OCI-LY3 (cell line): ENCODE measurements at regions not wholly inside any gene's neighbourhood (a gene's known extent, or its start where the extent isn't known, plus 50 kb on each side); places are given as distances from the start of the nearest gene placed in this dataset.

Experiments
- H2AFZ ChIP-seq: fragments of 200-600, 300-600 bp; shearing (Covaris generic); 2 replicates; pipeline ENCODE4 v1.6.0; 2014; ENCODE audit warnings: antibody characterized with exemption, low read depth, low read length
- H3K27ac ChIP-seq: fragments of 200-600, 300-600 bp; sonication (generic); 2 replicates; pipeline ENCODE4 v1.5.1; 2014; ENCODE audit warnings: mild to moderate bottlenecking, low read length, moderate library complexity, mixed read lengths
- H3K27me3 ChIP-seq: fragments of 200-600, 300-600 bp; sonication (generic); 2 replicates; pipeline ENCODE4 v1.6.1; 2014; ENCODE audit warnings: low read depth, low read length, mixed read lengths
- H3K36me3 ChIP-seq: fragments of 200-600, 300-600 bp; sonication (generic); replicated peaks from 2 replicates; pipeline ENCODE3; 2014; ENCODE audit warnings: low read depth, low read length, mixed read lengths
- H3K4me1 ChIP-seq: fragments of 300-600, 200-600 bp; sonication (generic); 2 replicates; pipeline ENCODE4 v1.6.1; 2014; ENCODE audit warnings: low read length, mixed read lengths
- H3K4me2 ChIP-seq: fragments of 200-600, 300-600 bp; sonication (generic); 2 replicates; pipeline ENCODE4 v1.6.1; 2014; ENCODE audit warnings: low read length, mixed read lengths
- H3K4me3 ChIP-seq: fragments of 300-600, 200-600 bp; sonication (generic); 2 replicates; pipeline ENCODE4 v1.5.1; 2014; ENCODE audit warnings: antibody characterized with exemption, mild to moderate bottlenecking, low read length, moderate library complexity
- H3K79me2 ChIP-seq: fragments of 300-600, 200-600 bp; shearing (Covaris generic); 2 replicates; pipeline ENCODE4 v1.6.1; 2014; ENCODE audit warnings: mild to moderate bottlenecking, low read length, mixed read lengths
- H3K9ac ChIP-seq: fragments of 300-600, 200-600 bp; shearing (Covaris generic); 2 replicates; pipeline ENCODE4 v1.6.0; 2014; ENCODE audit warnings: mild to moderate bottlenecking, low read length, moderate library complexity
- H3K9me3 ChIP-seq: fragments of 200-600, 300-600 bp; shearing (Covaris generic); 2 replicates; pipeline ENCODE4 v1.6.1; 2014; ENCODE audit warnings: low read length, mixed read lengths; ENCODE audit not compliant: insufficient read depth
- H4K20me1 ChIP-seq: fragments of 200-600, 300-600 bp; sonication (generic); 2 replicates; pipeline ENCODE4 v1.6.1; 2016; ENCODE audit warnings: low read length, mixed read lengths; ENCODE audit not compliant: insufficient read depth
- EZH2phosphoT487 ChIP-seq: fragments of 200-600 bp; shearing (Covaris generic); IDR thresholded peaks from 2 replicates; pipeline ENCODE4 v1.6.1; 2018; ENCODE audit warnings: antibody characterized with exemption, mixed run types, low read depth
- TF ChIP-seq, protein P1 (sequence below): fragments of 200-600, 300-600 bp; sonication (generic); IDR thresholded peaks from 2 replicates; pipeline ENCODE4 v1.5.1; 2014; ENCODE audit warnings: antibody characterized with exemption, low read length, low read depth

DNA sequence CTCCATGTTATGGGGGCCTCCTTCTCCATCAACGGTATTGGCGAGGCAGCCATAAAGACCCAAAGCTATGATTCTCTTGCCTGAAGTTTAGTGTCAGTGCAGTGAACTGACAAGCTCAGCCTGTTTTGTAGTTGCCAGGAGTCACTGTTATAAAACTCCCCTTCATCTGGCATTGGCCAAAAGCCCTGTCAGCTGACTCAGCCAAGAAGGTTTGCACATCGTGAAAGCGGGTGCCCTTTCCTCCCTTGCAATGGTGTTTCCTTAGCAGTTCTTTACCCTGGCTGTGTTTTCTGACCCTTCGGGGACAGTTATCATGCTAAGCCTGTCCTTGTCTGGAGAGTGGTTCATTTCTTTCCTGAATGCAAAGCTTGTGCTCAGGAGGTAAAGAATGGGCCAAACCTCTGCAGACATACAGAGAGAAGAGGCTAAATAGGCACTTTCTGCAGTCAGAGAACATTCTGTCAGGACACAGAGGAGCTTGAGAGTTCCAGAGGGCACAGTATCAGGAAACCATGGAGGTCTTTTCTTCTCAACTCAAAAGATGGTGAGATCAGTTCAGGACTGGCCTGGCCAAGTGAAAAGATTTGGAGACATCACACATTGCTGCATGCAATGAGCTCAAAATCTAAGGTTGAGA is 414.2 kb downstream of the ZNF521 start:
- H3K36me3 ChIP-seq: no peaks in the 10 kb centered on the region
- H3K27ac ChIP-seq: no peak overlapping the region

DNA sequence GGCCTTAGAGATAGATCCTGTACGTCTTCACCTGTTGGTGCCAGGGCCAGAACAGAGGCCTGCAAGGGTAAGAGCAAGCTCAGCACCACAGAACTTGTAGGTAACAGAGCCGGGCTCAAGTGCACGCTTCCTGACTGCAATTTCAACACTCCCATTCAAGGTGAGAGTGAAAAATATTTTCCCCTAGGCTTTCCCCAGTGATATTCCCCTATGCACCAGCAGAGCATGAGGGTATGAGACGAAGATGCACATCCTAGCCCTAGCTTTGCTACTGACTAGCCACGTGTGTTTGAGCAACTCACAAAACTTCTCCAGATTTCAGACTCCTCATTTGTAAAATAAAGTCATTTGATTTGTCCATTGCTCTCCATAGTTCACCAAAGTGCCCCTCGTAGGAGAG is 411.6 kb downstream of the ZNF521 start:
- Histone ChIP-seq H4K20me1 (no peaks in the 10 kb centered on the region), H2AFZ (no peak overlapping the region), H3K4me3 (no peak overlapping the region), H3K27ac (no peak overlapping the region), H3K36me3 (no peaks in the 10 kb centered on the region), H3K9ac (no peak overlapping the region), H3K79me2 (no peaks in the 10 kb centered on the region), H3K9me3 (no peaks in the 10 kb centered on the region), H3K27me3 (no peaks in the 10 kb centered on the region), H3K4me2 (no peak overlapping the region), H3K4me1 (no peaks in the 10 kb centered on the region)
- TF ChIP-seq EZH2phosphoT487: no peak
- TF ChIP-seq, protein P1, sequence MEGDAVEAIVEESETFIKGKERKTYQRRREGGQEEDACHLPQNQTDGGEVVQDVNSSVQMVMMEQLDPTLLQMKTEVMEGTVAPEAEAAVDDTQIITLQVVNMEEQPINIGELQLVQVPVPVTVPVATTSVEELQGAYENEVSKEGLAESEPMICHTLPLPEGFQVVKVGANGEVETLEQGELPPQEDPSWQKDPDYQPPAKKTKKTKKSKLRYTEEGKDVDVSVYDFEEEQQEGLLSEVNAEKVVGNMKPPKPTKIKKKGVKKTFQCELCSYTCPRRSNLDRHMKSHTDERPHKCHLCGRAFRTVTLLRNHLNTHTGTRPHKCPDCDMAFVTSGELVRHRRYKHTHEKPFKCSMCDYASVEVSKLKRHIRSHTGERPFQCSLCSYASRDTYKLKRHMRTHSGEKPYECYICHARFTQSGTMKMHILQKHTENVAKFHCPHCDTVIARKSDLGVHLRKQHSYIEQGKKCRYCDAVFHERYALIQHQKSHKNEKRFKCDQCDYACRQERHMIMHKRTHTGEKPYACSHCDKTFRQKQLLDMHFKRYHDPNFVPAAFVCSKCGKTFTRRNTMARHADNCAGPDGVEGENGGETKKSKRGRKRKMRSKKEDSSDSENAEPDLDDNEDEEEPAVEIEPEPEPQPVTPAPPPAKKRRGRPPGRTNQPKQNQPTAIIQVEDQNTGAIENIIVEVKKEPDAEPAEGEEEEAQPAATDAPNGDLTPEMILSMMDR: no peak

More for the DNA sequence above, 414.2 kb downstream of the ZNF521 start:
- Histone ChIP-seq H2AFZ (no peak overlapping the region), H3K27me3 (no peaks in the 10 kb centered on the region), H3K4me3 (no peak overlapping the region), H3K79me2 (no peaks in the 10 kb centered on the region), H3K9me3 (no peaks in the 10 kb centered on the region), H4K20me1 (no peaks in the 10 kb centered on the region), H3K9ac (no peak overlapping the region), H3K4me2 (no peak overlapping the region), H3K4me1 (no peaks in the 10 kb centered on the region)
- TF ChIP-seq, protein P1: no peak

DNA sequence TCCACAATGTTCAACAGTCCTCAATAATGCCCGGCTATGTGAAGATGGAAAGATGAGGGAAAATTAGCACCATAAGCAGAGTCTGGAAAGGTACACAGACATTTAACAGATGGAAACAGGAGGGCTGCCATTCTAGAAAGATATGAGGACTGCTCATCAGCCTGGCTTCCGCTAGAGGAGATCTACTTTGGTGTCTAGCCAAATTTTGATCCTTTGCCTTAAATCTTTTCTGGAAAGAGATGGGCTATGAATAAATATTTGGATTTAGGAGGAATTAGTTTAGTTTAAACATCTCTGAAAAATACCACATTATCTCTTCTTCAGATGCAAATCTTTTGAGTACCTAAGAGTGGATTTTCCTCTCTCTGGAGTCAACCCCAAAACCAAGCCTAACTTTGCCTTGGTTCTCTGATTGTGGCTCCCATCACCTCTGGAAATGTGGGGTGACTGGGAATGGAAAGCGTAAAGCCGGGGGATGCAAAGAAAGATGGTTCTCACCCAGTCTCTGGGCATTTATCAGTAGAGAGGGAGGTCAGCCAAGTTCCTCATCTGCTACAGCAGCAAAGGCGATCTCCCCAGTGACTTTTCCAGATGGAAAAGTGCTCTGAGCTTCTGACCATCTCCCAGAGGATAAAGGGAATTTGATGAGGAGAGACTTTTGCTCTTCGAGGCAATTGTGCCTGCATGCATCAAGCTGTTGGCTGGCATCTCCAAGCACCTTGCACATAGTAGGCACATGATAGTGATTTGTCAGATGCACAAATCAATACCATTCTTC is 410.6 kb downstream of the ZNF521 start:
- H3K9ac ChIP-seq: no peak overlapping the region
- H3K4me3 ChIP-seq: no peak overlapping the region
- no peaks in the 10 kb centered on the region for H3K9me3 ChIP-seq
- H3K27ac ChIP-seq: no peak overlapping the region
- TF ChIP-seq EZH2phosphoT487: no peak
- TF ChIP-seq, protein P1: no peak
- no peaks in the 10 kb centered on the region for H3K79me2 ChIP-seq
- no peaks in the 10 kb centered on the region for H3K4me1 ChIP-seq
- H2AFZ ChIP-seq: no peak overlapping the region
- no peaks in the 10 kb centered on the region for H3K36me3 ChIP-seq
- no peaks in the 10 kb centered on the region for H4K20me1 ChIP-seq
- no peak overlapping the region for H3K4me2 ChIP-seq
- H3K27me3 ChIP-seq: no peaks in the 10 kb centered on the region

DNA sequence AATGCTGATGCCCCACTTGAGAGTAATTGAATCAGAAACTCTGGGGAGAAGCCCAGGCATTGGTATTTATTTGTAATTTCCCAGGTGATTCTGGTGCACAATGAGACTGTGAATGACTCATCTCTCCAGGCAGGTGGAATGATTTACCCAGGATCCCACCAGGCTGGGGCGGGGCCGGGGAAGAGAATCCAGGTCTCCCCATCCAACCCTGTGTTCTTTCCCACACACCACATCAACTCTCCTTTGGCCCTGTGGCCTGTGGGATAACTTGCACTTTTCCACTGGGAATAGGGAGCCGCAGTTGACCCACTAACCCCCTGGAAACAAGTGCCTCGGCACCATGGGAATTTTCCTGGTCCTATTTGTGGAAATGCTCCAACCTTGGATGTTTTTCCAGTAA is 409.8 kb downstream of the ZNF521 start:
- H4K20me1 ChIP-seq: no peaks in the 10 kb centered on the region
- H3K36me3 ChIP-seq: no peaks in the 10 kb centered on the region
- H3K4me1 ChIP-seq: no peaks in the 10 kb centered on the region
- H3K27ac ChIP-seq: no peak overlapping the region
- H3K9ac ChIP-seq: no peak overlapping the region
- no peaks in the 10 kb centered on the region for H3K27me3 ChIP-seq
- H3K79me2 ChIP-seq: no peaks in the 10 kb centered on the region
- H3K4me3 ChIP-seq: no peak overlapping the region
- H3K4me2 ChIP-seq: no peak overlapping the region
- TF ChIP-seq EZH2phosphoT487: no peak
- TF ChIP-seq, protein P1: no peak
- H3K9me3 ChIP-seq: no peaks in the 10 kb centered on the region
- no peak overlapping the region for H2AFZ ChIP-seq
